ENCODE measurements at regions not wholly inside any gene's neighbourhood (a gene's known extent, or its start where the extent isn't known, plus 50 kb on each side); places are given as distances from the start of the nearest gene placed in this dataset.
"Not testable (repeated sequence)": the region's sequence is repeated elsewhere in the genome, so short reads cannot be mapped to it uniquely, and the experiment has no call there.

DNA sequence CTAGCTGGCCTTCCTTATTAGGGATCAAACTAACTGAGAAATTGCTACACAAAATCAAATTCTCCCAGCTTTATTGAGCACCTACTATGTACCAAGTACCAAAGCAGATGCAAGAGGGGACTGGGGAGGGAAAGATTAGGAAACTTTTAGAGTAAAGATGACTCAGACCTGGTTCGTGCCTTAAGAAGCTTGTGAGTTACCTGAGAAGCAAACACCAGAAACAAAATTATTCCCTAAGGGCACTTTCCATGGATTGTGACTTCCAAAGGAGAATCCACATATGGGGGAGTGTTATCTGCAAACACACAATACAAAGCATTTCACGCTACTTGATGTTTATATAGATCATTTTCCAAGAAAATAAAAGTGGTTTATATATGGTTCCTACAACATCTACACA lies 326.9 kb upstream of the HNRNPA3 start:
- no peak for DNase-seq

DNA sequence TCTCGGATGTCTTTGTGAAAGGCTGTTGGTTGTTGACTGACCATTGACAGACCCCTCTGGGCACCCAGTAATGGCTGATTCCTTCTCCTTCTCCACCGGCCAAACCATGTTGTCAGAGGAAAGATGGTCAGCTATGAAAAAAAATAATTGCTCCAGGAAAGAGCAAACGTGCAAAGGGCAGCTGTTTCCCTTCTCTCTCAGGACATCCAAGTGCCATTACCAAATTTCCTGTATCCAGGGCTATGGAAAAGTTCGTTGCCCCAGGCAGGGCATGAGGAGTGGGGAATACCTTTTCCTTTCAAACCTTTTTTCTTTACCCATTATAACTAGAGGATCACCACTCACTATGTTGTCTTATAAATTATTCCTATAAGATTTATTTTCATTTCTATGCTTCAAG lies 321.5 kb upstream of the HNRNPA3 start:
- DNase-seq = no peak

DNA sequence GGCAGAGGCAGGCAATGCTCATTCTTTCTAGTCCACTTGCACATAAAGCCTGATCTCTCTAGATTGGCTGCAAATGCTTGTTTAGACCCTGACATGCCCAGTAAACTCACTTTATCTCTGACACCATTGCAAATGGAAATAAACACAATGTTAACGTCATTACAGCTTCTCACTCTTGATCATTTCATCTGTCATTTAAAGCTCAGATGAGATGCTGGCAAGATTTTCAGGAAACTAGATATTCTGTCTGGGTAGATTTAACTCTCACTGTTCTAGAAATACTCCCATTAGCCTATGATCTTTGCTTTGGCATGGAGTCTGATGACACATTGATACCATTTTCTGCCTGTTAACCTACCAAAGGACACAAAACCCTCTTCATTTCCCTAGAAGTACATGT lies 320.7 kb upstream of the HNRNPA3 start:
- no peak for DNase-seq

DNA sequence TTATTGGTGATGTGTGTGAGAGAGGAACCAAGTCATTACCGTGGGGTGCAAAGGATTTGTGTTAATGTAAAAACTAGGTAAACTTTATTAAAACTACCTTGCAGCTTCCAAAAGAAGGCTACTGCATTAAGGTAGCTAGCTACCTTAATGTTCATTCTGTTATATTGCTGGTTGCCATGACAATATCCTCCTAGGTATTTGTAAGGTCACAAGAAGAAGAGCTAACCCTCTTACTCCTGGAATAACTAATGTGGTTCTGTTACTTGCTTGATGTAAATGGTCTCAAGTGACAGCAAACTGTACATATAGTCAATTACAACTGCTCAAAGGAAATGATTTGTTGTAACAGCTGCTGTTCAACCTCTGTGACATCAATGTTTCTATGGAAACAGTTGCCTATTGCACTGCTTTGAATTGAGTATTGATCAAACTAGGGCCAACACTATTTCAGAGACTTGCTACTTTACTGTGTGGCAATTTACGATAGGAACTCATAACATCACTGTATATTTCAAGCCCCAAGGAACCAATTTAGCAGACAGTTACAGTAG lies 319.8 kb upstream of the HNRNPA3 start:
- DNase-seq = no peak

DNA sequence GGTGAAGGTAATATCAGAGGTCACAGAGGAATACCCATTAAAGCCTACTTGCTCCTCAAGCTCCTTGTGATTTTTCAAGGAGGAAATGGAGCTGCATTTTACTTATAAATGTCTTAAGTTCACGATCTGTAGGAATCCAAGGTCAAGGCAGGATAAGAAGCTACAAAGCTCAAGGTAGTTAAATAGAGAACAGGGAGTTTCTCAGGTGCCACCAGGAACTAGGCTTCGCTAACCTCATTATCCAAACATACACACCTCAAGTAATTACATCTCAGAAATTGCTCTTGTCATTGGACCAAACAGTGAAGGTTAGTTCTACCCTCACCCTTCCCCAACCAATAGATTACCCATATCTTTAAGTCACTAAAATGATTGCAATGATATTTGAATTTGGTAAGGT lies 317.4 kb upstream of the HNRNPA3 start:
- no peak for DNase-seq

DNA sequence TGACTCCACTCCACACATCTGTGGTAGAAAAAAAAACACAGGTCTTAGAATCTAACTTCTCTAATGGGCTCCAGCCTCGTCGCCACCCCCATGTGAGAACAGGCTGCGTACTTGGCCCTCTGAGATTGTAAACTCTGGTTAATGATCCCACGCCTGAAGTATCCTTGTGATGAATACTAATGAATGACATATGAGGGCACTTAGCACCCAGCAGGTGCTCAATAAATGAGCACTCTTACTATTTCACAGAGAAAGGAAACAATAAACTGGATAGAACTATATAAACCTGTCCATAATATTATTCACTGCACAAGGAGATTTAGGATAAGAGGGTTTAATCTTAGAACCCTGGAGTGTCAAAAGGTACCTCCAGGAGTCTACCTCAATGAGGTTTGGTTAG lies 310.1 kb upstream of the HNRNPA3 start:
- no peak for DNase-seq

DNA sequence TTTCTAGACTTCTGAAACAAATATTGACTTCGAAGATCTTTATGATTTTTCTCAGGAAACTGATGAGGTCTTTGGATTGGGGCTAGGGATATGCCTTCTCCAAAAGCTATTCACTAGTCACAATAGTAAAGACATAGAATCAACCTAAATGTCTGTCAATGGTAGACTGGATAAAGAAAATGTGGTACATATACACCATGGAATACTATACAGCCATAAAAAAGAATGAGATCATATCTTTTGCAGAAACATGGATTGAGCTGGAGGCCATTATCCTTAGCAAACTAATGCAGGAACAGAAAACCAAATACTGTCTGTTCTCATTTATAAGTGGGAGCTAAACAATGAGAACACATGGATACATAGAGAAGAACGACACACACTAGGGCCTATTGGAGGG lies 308.5 kb upstream of the HNRNPA3 start:
- not testable (repeated sequence) for DNase-seq

DNA sequence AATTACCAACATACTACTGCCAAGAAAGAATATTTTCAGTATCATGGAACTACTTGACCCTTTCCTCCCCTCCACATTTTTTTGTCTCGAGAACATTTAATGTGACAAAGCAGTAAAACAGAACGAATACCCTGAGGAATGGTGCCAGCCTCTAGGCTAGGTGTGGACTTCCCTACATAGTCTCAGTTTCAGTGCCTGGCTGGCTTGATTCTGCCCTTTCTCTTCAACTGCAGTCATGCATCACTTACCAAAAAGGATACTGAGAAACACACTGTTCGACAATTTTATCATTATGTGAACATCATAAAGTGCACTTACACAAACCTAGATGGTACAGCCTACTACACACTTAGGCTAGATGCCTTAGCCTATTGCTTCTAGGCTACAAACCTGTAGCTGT lies 305.3 kb upstream of the HNRNPA3 start:
- no peak for DNase-seq

DNA sequence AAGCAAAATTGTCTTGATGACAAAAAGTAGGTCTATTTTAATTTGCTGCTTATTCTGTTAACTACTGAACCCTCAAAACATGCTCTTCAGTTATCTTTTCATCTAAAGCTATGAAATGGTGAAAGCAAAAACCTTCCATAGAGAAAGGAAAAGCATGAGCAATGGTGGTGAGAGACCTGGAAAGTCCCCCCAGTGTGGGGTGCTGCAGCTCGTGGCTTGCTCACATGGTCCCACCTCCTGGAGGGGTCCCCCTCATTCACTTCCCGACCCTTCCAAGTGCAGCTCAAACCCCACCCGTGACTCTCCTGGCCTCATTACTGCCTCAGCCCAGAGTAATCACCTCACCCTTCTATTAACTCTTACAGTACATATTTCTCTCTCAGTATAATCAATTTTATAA lies 301.8 kb upstream of the HNRNPA3 start:
- DNase-seq = no peak

DNA sequence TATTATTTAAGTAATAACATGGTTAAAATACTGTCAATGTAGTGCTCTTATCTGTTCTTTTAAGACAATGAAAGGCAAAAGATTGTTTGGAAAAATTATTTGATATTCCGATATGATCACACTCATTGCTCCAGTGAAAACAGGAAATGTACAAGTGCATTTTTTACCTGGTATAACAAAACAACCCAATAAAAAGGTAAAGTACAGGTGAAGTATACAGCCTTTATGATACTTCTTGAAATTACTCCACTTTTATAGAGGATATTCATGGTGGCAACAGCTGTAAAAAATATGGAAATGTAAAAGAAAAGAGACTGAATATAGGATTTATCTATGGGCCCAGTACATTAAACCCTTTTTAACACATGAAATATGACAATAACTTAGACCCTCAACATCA lies 298.6 kb upstream of the HNRNPA3 start:
- DNase-seq = no peak

DNA sequence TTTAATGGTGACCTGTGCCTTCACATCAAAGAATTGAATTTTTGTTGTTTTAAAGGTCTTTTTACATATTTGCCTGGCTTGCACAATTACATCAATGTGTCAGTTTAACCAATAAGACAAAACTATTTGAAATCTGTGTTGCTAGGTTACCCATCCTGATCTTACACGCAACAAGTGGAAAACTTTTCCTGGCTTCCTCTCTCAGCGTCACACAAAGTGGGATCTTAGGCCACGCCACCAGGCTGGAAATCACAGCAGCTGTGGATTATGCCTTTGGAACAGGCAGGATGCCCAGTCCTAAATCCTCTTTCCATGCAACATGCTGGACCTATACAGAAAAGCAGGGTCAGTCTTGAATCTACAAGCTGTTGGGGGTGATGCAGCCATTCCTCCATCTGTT lies 298.2 kb upstream of the HNRNPA3 start:
- DNase-seq = no peak

DNA sequence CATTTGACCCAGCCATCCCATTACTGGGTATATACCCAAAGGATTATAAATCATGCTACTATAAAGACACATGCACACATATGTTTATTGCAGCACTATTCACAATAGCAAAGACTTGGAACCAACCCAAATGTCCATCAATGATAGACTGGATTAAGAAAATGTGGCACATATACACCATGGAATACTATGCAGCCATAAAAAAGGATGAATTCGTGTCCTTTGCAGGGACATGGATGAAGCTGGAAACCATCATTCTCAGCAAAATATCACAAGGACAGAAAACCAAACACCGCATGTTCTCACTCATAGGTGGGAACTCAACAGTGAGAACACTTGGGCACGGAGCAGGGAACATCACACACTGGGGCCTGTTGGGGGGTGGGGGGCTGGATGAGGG lies 290.0 kb upstream of the HNRNPA3 start:
- not testable (repeated sequence) for DNase-seq

DNA sequence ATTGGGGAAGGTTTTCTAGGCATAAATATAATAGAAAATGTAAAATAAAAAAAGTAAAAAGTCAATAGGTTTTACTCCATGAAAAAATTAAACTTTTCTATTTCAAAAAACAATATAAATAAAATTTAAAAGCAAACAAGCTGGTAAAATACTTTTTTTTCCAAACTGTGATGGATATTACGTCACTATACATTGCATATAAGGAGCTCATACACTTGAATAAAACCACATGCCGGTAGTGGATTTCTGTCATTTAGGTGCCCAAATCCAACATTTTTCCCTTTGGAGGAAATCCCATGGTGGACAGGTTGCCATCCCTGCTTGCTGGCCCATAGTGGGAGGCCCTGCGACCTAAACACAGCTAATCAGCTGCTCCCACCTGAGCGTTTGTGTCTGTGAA lies 289.4 kb upstream of the HNRNPA3 start:
- no peak for DNase-seq

DNA sequence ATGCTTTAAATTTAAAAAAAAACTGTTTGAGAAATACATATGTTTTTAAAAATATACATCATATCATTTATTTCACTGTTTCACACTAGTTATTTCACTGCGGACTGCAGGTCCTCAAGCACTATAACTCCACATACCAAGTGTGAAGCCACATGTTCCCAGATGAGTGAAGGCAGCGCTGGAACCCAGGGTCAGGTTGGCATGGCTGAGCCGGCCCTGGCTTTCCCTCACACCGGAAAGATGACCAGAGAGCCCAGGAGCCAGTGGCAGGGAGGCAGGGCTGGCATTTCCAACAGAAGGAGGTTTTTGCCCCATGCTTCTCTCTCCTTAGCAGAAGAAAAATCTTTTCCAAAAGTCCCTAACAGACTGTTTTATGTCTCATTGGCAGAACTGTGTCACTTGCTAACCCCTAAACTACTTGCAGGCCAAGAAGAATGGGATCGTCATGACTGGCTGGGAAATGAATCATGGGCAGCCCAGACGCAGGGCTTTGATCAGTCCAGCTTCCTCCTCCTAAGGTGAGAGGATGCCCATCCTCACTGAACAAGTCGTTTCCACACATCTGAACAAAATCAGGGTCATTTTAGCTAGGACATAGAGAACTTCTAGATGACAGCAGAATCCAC lies 287.6 kb upstream of the HNRNPA3 start:
- DNase-seq = no peak

DNA sequence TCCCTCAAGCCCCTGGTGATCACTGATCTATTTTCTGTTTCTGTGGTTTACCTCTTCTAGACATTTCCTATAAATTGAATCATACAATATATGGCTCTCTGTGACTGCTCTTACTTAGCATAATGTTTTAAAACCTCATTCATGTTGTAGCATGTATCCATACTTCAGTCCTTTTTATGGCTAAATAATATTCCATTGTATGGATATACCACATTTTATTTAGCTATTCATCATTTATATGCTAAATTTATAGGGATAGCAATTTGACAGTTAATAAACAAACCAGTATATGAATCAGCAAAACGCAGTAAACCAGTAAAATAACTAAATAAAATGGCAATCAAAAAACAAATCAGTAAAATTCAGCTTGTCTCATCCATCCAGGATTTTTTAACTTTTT lies 286.1 kb upstream of the HNRNPA3 start:
- no peak for DNase-seq

DNA sequence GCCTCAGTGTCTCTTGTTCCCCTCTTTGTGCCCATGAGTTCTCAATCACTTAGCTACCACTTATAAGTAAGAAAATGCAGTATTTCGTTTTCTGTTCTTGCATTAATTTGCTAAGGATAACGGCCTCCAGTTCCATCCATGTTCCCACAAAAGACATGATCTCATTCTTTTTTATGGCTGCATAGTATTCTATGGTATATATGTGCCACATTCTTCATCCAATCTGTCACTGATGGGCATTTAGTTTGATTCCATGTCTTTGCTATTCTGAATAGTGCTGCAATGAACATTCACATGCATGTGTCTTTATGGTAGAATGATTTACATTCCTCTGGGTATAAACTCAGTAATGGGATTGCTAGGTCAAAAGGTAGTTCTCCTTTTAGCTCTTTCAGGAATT lies 283.2 kb upstream of the HNRNPA3 start:
- DNase-seq = not testable (repeated sequence)

DNA sequence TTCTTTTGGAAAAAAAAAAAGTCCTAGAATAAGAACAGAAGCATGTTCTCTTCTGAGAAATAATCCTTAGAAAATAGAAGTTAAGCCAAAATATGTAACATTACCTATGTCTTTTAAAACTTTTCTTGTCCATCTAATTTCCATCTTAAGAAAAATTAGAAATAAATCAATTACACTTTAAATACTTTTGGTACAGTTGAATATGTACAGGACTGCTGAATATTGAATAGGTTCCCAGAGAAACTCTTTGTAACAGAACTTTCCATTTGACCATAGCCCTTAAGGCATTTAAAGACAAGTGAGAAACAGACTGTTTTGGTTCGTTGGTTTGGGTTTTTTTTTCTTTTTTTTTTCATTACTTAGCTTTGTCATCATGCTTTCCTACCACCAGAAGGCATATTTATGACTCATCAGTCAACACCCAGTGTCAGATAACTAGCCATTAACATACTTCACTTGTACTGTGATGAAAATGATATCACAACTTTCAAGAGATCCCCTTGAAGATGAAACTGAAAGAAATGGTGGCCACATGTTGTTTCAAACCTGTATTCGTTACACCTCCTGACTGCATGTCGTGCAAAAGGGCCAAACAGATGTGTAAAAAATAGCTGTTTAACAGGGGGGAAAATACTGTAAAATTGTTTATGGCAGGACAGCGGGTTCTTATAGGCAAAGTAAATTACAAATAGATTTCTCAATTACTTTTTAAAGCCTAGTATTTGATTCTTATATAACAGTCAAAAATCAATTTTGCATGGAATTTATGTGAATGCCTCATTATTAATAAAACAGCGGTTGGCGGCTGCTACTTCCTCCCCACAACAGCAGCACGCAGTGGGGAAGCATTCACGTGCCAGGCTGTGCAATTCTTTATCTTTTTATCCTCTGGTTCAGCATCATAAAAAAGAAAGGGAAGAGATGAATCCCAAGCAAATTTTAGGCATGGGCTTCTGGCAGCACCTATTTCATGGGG lies 280.7 kb upstream of the HNRNPA3 start:
- no peak for DNase-seq

DNA sequence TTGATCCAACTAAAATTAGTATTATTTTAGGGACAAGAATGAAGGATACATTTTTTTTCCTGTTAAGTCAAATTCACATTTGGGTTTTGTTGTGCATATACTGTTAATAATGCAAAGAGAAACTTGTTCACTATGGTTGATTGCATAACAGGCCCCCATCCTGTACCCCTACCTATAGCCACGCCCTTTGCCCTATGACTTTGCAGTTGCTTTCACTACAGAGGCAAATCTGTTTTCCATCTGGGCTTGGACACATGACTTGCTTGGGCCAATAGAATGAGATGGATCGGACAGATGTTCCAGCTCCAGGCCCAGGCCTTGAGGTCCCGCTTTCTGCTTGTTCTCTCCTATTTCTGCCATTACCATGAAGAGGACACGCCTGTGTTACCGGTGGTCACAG lies 278.5 kb upstream of the HNRNPA3 start:
- no peak for DNase-seq

DNA sequence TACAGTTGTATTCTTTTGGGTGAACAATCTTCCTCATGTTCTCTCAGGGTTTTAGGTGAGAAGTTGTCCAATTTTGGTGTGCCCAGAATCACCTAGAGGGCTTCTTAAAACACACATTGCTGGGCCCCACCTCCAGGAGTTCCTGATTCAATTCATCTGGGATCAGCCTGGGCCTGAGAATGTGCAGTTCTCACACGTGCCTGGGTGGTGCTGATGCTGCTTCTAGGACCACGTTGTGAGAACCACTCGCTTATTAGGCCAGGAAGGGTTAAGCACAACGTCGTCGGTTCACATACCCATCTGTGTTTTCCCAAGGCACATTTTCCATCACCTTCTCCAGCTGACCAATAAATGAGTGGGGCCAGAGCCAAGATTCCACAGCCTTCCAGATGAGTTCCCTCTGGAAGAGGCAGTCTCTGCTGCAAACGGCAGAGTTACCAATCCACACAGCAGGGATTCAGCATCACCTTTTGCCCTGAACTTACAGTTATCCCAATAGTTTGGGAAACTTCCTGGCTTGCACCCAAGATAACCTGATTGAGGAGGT lies 277.7 kb upstream of the HNRNPA3 start:
- no peak for DNase-seq

DNA sequence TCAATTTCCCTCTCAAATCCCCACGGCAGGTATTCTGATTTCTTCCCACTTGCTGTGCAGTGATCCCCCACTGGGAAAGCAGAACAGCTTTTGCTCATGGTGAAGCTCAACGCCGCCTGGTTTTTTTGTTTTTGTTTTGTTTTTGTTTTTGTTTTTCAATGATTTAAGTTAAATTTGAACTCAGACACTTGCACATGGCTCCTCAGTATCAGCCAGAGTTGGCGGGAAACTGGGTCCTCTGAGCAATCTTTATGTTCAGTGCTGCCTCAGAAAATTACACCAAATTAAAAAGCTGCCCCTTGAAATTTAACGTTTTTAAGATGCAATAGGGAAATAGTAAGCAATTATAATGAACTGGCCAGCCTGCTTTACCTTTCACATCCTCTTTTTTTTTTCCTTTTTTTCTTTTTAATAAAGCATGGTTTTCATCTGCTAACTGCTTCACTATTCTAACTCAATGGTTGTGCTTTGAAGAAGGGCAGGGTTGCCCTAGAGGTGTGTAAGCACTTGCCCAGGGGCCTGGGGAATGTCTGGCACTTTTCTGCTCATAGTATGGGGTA lies 277.0 kb upstream of the HNRNPA3 start:
- no peak for DNase-seq

DNA sequence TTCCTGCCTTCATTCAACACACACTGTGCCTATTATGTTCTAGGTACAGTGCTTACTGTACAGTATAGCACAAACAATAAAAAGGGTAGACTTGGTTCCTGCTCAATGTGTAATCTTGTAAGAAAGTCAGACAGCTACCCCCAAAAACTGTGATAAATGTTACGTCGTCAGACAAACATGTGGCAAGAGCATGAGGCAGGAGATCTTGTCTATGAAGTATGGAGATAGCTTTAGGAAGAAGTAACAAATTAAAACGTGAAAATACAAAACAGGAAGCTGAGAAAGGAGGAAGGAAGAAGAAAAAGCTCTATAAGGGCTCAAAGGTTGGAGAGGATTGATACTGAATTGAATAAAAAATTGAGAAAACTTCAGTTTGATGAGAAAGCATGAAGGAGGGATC lies 276.2 kb upstream of the HNRNPA3 start:
- DNase-seq = no peak

DNA sequence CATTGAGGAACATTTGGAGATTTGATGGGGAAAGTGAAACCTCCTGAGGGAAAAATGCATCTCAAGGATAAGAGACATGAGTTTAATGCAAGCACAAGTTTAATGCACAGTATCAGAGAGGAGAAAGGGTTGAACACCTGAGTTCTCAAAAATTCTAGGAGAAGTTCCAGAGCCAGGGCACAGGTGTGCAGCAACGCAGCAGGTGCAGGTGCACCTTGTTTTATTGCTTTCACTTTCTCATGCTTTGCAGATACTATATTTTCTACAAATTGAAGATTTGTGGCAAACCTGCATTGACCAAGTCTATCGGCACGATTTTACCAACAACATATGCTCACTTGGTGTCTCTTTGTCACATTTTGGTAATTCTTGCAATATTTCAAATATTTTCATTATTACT lies 267.6 kb upstream of the HNRNPA3 start:
- no peak for DNase-seq

DNA sequence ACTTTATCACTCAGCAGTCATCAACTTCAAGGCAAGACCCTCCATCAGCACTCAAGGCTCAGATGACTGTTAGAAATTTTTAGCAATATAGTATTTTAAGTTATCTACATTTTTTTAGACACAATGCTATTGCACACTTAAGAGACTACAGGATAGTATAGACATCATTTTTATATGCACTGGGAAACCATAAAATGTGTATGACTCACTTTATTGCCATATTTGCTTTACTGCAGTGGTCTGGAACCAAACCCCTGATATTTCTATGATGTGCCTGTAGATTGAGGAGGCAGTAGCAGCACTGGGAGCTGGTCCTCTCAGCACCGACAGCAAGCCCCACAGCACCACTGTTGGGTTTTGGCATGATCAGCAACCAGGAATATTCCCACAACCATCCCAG lies 264.8 kb upstream of the HNRNPA3 start:
- DNase-seq = no peak

DNA sequence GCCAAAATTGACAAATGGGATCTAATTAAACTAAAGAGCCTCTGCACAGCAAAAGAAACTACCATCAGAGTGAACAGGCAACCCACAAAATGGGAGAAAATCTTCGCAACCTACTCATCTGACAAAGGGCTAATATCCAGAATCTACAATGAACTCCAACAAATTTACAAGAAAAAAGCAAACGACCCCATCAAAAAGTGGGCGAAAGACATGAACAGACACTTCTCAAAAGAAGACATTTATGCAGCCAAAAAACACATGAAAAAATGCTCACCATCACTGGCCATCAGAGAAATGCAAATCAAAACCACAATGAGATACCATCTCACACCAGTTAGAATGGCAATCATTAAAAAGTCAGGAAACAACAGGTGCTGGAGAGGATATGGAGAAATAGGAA lies 261.4 kb upstream of the HNRNPA3 start:
- not testable (repeated sequence) for DNase-seq

All from NCI-H446 (cell line).